ENCODE measurements at regions not wholly inside any gene's neighbourhood (a gene's known extent, or its start where the extent isn't known, plus 50 kb on each side); places are given as distances from the start of the nearest gene placed in this dataset.

DNA sequence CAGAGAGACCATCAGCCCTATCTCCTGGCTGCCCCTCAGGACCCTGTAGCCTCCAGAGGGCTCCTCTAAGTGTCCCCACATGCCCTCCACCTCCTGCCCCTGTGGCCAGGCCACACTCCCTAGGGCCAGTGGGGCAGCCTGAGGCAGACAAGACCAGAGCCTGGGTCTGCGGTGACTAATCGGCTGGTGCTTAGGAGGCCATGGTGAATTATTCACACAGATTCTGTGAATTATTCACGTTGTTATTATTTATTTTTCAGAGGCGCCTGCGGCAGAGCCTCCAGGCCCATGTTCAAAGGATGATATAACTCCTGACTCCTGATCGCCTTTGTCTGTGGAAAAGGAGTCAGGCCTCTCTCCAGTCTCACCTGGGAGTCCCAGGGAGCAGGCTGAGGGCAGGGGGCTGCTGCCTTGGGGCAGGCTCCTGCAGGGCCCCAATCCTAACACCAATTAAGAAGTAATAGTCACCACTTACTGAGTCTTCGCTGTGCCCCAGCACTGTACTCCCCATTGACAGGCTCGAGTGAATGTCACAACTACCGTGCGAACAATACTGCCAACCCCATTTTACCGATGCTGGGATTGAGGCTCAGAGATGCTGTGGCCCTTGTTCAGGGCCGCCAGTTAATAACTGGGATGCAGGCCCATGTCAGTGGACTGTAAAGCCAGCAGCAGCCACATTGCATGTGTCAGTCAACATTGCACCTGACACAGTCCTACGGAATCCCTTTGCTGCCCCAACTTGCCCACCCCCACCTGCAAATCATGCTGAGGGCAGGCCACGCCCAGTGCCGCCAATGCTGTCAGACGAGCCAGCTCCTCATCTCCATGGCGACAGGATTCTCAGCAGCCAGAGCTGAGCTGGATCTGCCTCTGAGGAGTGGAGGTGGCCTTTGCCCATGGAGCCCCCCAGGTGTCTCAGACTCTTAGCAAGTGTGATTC is 94.9 kb downstream of the PCDH1 start:
- Histone ChIP-seq H3K9me3 (no peaks in the 10 kb centered on the region), H3K4me1 (no peaks in the 10 kb centered on the region), H3K27ac (no peak overlapping the region), H3K4me3 (no peak overlapping the region), H3K27me3 (no peaks in the 10 kb centered on the region), H3K36me3 (ENCODE audit: low read depth, missing control alignments) (no peaks in the 10 kb centered on the region)
- no peak for DNase-seq
- TF ChIP-seq POLR2A (IDR thresholded peaks at IDR 0.05): no peak
- TF ChIP-seq, protein P1, sequence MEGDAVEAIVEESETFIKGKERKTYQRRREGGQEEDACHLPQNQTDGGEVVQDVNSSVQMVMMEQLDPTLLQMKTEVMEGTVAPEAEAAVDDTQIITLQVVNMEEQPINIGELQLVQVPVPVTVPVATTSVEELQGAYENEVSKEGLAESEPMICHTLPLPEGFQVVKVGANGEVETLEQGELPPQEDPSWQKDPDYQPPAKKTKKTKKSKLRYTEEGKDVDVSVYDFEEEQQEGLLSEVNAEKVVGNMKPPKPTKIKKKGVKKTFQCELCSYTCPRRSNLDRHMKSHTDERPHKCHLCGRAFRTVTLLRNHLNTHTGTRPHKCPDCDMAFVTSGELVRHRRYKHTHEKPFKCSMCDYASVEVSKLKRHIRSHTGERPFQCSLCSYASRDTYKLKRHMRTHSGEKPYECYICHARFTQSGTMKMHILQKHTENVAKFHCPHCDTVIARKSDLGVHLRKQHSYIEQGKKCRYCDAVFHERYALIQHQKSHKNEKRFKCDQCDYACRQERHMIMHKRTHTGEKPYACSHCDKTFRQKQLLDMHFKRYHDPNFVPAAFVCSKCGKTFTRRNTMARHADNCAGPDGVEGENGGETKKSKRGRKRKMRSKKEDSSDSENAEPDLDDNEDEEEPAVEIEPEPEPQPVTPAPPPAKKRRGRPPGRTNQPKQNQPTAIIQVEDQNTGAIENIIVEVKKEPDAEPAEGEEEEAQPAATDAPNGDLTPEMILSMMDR (IDR thresholded peaks at IDR 0.05): no peak
- 91 to 93% methylated on average over 13 to 17 of the region's 17 CpGs for WGBS, 2 donors
- intact Hi-C loops (cut with DNase I; ENCODE audit: low total_unique reads): no loop called here

DNA sequence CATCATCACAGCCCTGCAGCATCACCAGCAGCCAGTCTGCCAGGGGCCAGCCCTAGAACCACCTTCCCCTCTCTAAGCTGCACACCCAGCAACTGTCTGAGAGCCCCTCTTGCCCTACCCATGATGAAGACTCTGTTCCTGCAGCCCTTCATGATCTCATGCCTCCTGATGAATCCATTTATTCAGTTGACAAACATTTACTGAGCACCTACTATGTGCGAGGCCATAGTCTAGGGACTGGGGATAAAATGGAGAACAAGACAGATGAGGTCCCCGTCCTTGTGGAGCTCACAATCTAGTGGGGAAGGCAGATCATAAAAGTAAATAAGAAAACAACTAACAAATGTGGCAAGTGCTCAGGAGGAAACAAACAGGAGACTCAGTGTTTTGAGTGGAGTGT is 96.3 kb downstream of the PCDH1 start:
- H3K36me3 ChIP-seq (ENCODE audit: low read depth, missing control alignments): no peaks in the 10 kb centered on the region
- H3K4me1 ChIP-seq: no peaks in the 10 kb centered on the region
- H3K9me3 ChIP-seq: no peaks in the 10 kb centered on the region
- H3K4me3 ChIP-seq: no peak overlapping the region
- H3K27me3 ChIP-seq: no peaks in the 10 kb centered on the region
- H3K27ac ChIP-seq: no peak overlapping the region
- DNase-seq: no peak
- 93 to 96% methylated on average over 2 of the region's 2 CpGs for WGBS, 2 donors
- intact Hi-C loops (cut with DNase I; ENCODE audit: low total_unique reads): no loop called here
- TF ChIP-seq, protein P1 (IDR thresholded peaks at IDR 0.05): no peak
- TF ChIP-seq POLR2A (IDR thresholded peaks at IDR 0.05): no peak

DNA sequence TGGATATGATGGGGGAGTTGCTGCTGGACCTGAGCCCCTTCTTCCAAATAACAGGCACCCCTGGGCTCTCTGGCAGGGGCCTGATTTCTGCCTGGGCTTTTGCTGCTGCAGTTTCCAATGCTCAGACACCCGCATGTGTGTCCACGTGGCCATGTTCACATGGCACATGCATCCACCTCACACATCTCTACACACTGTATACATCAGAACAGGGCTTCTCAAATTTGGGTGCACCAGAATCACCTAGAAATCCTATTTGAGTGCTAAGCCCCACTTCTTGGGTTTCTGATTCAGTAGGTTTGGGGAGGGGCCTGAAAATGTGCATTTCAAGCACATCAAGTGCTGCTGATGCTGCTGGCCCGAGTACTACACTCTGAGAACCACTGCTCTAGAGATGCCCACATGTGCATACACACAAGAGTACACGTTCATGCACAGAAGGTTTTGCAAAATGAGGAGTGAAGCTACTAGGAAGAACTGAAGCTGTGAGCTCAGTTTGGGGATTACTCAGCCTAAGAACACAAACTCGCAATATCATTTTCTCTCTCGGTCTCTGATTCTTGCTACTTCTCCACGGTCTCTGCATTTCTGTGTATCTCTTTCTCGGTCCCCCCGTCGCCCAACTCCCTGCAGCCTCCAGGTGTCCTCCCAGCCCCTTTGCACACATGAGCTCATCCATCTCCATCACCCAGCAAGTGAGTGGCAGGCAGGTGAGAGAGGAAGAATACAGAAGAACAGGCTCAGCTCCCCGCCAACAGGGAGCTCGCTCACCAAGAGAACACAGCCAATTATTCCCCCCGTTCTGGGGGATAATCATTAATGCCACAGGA is 97.0 kb downstream of the PCDH1 start:
- no peaks in the 10 kb centered on the region for H3K36me3 ChIP-seq (ENCODE audit: low read depth, missing control alignments)
- WGBS, 2 donors: 85 to 90% methylated on average over 12 to 13 of the region's 13 CpGs
- no peak for DNase-seq
- H3K4me1 ChIP-seq: no peaks in the 10 kb centered on the region
- intact Hi-C loops (cut with DNase I; ENCODE audit: low total_unique reads): no loop called here
- no peak overlapping the region for H3K27ac ChIP-seq
- TF ChIP-seq, protein P1 (IDR thresholded peaks at IDR 0.05): no peak
- TF ChIP-seq POLR2A (IDR thresholded peaks at IDR 0.05): no peak
- no peaks in the 10 kb centered on the region for H3K9me3 ChIP-seq
- H3K27me3 ChIP-seq: no peaks in the 10 kb centered on the region
- H3K4me3 ChIP-seq: no peak overlapping the region

DNA sequence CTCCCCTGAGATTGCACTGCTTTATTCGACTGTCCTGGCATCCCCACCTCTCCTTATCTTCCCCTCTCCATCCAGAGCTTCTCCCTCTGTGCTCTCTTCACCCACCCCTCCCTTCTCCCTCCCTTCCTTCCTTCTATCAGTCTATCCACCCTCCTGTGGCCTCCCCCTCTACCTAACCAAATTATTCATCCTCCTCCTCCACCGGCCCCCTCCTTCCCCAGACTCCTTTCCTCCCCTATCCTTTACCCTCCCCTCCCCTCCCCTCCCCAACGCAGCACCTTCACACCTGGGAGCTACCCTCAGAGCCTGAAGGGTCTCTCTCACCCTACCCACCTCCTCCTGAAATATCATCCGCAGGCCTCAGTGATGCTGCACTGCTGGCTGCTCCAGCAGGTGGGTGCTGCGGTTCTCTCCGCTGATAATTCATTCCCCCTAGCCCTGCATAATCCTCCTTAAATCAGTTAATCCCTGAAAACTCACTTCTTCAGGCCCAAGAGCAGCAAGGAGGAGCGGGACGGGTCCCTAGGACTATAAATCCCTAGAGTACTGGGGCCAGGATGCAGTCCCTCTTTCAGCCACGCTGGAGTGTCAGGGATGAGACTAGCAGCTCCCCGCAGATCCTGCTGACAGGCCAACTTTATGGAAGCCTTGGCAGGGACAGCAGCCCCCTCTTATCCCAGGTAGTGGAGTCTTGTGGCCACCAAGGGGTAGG is 97.8 kb downstream of the PCDH1 start:
- no peaks in the 10 kb centered on the region for H3K27me3 ChIP-seq
- no peak overlapping the region for H3K27ac ChIP-seq
- H3K4me3 ChIP-seq: no peak overlapping the region
- TF ChIP-seq, protein P1 (IDR thresholded peaks at IDR 0.05): no peak
- no peak for TF ChIP-seq POLR2A (IDR thresholded peaks at IDR 0.05)
- no peaks in the 10 kb centered on the region for H3K36me3 ChIP-seq (ENCODE audit: low read depth, missing control alignments)
- no peak for DNase-seq
- no peaks in the 10 kb centered on the region for H3K4me1 ChIP-seq
- H3K9me3 ChIP-seq: no peaks in the 10 kb centered on the region
- 74 to 82% methylated on average over 9 to 10 of the region's 10 CpGs for WGBS, 2 donors
- intact Hi-C loops (cut with DNase I; ENCODE audit: low total_unique reads): no loop called here

Measured in testis (tissue), 2 donors.